Lower leg skin (tissue), 3 donors: ENCODE measurements at regions not wholly inside any gene's neighbourhood (a gene's known extent, or its start where the extent isn't known, plus 50 kb on each side); places are given as distances from the start of the nearest gene placed in this dataset.

Source experiments
- CTCF ChIP-seq, 3 donors: fragments of 450-650 bp; IDR thresholded peaks; one replicate each; pipeline ENCODE4 v1.5.1; 2016; ENCODE audit warnings: antibody characterized with exemption in 3 of 3, mild to moderate bottlenecking in 3 of 3, moderate library complexity in 2 of 3
- POLR2A ChIP-seq, 2 donors: fragments of 450-650 bp; IDR thresholded peaks; one replicate each; pipeline ENCODE4 v1.6.1; 2016 to 2017; ENCODE audit warnings: antibody characterized with exemption in 2 of 2, mild to moderate bottlenecking in 1 of 2, moderate library complexity in 1 of 2

GRCh38 chr7:53229202-53229601 lies 193.8 kb downstream of the POM121L12 start:
- TF ChIP-seq CTCF (IDR thresholded peaks at IDR 0.05) (no peak), POLR2A (IDR thresholded peaks at IDR 0.05) (no peak)
